GOT3 (cell line): ENCODE measurements at regions not wholly inside any gene's neighbourhood (a gene's known extent, or its start where the extent isn't known, plus 50 kb on each side); places are given as distances from the start of the nearest gene placed in this dataset.

ENCODE experiments used
- DNase-seq: peaks from one replicate; lab custom pipeline; 2025; ENCODE audit warnings: mixed read lengths; lab: John Stamatoyannopoulos, UW

GRCh38 chr6:2429460-2429859 lies 184.1 kb upstream of the GMDS start:
- no peak for DNase-seq

- no peak for DNase-seq
Observed at GRCh38 chr6:2429032-2429431, 183.6 kb upstream of the GMDS start.

- DNase-seq = no peak
Observed at GRCh38 chr6:2426561-2427340, 181.3 kb upstream of the GMDS start.

GRCh38 chr6:2416128-2416712 lies 170.8 kb upstream of the GMDS start:
- no peak for DNase-seq

GRCh38 chr6:2414885-2415547 lies 169.6 kb upstream of the GMDS start:
- no peak for DNase-seq

- no peak for DNase-seq
Observed at GRCh38 chr6:2412731-2413130, 167.3 kb upstream of the GMDS start.

GRCh38 chr6:2410656-2411380 lies 165.4 kb upstream of the GMDS start:
- DNase-seq = no peak

- DNase-seq = no peak
Observed at GRCh38 chr6:2407525-2407924, 162.1 kb upstream of the GMDS start.

- DNase-seq = no peak
Observed at GRCh38 chr6:2404211-2404929, 159.0 kb upstream of the GMDS start.

- no peak for DNase-seq
Observed at GRCh38 chr6:2403546-2403945, 158.1 kb upstream of the GMDS start.

GRCh38 chr6:2396846-2397630 lies 151.6 kb upstream of the GMDS start:
- DNase-seq = no peak

GRCh38 chr6:2396042-2396657 lies 150.7 kb upstream of the GMDS start:
- DNase-seq = no peak

GRCh38 chr6:2388554-2389324 lies 143.3 kb upstream of the GMDS start:
- no peak for DNase-seq

GRCh38 chr6:2387445-2387844 lies 142.0 kb upstream of the GMDS start:
- no peak for DNase-seq

GRCh38 chr6:2385471-2385983 lies 140.1 kb upstream of the GMDS start:
- no peak for DNase-seq

- DNase-seq = no peak
Observed at GRCh38 chr6:2384528-2384927, 139.1 kb upstream of the GMDS start.

GRCh38 chr6:2381872-2382661 lies 136.7 kb upstream of the GMDS start:
- no peak for DNase-seq

- DNase-seq = no peak
Observed at GRCh38 chr6:2378891-2379652, 133.7 kb upstream of the GMDS start.
